GM18909 (cell line): ENCODE measurements at regions not wholly inside any gene's neighbourhood (a gene's known extent, or its start where the extent isn't known, plus 50 kb on each side); places are given as distances from the start of the nearest gene placed in this dataset.

Source experiments
- ATAC-seq: cut with Tn5 transposase; IDR thresholded peaks from one replicate; pipeline ENCODE4 v1.9.1; 2021; ENCODE audit warnings: mild to moderate bottlenecking; ENCODE audit not compliant: unreplicated experiment, poor library complexity

DNA sequence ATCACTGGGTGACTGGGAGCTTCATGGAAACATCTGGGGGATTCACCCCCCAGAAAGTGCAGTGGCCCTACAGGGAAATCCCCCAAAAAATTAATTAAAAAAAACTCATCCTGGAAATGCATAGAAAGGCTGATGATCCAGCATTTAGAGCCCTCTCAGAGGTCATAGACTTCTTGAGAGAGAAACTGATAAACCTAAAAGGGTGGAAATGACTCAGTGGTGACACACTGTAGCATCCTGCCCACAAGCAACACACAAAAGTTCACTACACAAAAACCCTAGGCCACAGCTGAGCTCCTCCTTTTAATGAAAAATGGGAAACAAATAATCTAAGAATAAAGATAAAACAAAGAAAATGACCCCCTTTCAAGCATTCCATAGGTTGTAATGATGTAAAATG lies 911.5 kb downstream of the GLUD2 start:
- no peak for ATAC-seq

DNA sequence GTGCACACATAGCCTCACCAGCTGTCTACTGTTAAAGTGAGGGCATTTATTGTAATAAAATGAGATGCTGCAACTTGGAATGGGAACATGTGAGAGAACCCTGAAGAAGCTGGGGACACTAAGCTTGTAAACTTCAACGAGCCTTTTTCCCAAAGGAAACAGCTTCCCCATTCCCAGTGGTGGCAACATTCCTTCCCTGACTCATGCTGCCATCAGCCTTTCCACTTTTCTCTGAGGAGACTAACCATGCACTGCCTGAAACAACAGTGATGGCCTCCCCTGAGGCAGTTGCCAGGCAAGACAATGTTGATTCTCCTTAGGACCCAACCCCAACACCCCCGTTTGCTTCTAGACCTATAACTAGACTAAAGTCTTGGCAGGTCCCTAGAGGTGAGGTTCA lies 928.3 kb downstream of the GLUD2 start:
- ATAC-seq = no peak

- no peak for ATAC-seq
Observed at GRCh38 chrX:121987163-121987562, 939.8 kb downstream of the GLUD2 start.

DNA sequence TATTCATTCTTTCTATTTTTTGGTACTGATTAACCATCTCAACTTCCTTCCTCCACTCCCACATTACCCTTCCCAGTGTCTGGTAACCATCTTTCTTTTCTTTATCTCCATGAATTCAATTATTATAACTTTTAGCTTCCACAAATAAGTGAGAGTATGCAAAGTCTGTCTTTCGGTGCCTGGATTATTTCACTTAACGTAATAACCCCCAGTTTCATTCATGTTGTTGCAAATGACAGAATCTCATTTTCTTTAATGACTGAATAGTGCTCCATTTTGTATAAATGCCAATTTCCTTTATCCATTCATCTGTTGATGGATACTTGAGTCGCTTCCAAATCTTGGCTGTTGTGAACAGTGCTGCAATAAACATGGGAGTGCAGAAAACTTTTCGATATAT lies 940.4 kb downstream of the GLUD2 start:
- no peak for ATAC-seq

GRCh38 chrX:122004127-122004526 lies 956.7 kb downstream of the GLUD2 start:
- no peak for ATAC-seq

GRCh38 chrX:122026665-122027064 lies 979.3 kb downstream of the GLUD2 start:
- ATAC-seq = no peak

GRCh38 chrX:122046226-122046625 lies 998.8 kb downstream of the GLUD2 start:
- no peak for ATAC-seq

DNA sequence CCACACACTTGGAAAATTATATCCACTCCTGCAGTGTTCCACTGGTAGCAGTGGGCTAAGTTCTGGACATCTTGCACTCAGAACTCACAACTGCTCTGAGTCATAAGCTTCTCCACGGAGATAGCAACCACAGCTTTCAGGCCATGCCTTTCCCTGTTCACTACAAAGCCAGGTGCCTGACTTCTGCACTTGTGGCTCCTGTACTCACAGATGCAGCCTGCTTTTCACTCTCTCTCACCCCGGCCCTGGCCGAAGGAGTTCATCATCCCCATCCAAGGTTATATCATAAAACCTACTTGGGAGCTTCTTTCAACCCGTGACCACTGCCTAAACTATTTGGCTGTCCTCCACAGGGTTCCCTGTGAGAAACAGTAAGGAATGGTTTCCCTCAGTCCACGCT lies 999.4 kb downstream of the GLUD2 start:
- no peak for ATAC-seq

- ATAC-seq = no peak
Observed at GRCh38 chrX:122047261-122047660, 999.9 kb downstream of the GLUD2 start.

DNA sequence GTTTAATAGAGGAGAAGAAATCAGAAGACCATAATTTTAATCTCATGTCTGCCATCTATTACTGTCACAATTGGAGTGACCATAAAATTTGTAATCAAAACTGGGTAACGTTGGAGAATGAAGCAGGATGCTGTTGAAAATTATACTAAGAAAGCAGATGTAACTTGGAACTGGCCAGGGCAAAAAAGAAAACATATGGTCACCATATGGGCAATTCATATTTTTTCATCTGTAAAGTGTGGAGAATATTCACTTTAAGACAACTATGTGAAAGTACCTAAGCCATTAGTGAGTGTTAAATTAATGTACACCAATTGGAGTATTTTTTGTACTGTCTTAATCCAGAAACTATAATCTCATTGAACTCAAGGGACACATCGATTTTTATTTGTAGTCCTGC lies 1008.0 kb downstream of the GLUD2 start:
- ATAC-seq = no peak

GRCh38 chrX:122055979-122056715 lies 1008.7 kb downstream of the GLUD2 start:
- ATAC-seq = no peak

GRCh38 chrX:122076241-122076640 lies 1028.8 kb downstream of the GLUD2 start:
- ATAC-seq = no peak

DNA sequence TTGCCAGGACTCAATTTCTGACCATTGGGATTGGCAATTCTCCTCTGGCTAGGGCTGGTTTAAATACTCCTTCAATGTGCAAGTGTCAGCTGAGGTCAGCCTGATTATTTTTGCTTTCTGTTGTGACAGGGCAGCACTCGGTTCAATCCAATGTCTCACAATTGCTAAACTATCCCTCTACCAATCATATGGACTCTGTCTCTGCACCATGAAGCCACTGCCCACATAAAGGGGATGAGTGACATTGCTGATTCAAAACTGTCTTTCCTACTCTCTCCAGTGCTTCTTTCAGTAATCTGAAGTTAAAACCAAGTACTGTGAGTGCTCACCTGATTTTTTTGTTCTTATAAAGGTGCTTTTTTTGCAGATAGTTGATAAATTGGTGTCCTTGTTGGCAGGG lies 1030.7 kb downstream of the GLUD2 start:
- no peak for ATAC-seq

DNA sequence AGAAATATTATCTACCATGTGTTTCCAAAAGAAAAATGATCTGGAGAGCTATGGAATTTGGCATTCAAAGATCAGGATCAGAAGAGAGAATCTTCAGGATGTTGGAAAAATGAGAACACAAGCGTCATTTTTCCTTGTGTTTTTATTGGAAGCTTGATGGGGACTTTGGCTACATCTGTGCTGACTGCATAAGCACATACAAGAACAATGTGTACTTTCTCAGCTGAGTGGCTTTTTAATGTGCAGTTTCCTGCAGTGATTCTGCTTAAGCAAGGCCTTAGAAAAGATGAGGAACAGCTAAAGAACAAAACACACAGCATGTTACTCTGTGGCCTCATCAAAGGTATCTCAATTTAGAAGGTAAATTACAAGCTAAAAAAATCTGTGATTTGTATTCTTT lies 1039.9 kb downstream of the GLUD2 start:
- ATAC-seq = no peak

DNA sequence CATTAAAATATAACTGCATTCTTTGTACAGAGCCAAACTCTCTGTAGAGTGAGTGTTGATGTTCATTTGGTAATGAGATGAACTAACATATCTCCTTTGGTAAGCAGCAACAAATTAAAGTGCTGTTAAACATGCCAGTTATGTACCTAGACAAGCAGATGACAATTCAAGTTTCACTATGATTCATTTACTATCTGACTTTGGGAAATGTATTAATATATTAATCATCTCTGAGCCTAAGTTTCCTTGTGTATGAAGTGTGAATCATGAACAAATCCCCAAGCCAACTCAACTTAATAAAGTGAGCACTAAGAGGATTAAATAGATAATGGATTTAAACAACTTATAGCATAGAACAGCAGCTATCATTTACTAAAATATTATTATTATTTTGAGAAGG lies 1044.2 kb downstream of the GLUD2 start:
- ATAC-seq = no peak

- no peak for ATAC-seq
Observed at GRCh38 chrX:122092360-122092759, 1045.0 kb downstream of the GLUD2 start.

DNA sequence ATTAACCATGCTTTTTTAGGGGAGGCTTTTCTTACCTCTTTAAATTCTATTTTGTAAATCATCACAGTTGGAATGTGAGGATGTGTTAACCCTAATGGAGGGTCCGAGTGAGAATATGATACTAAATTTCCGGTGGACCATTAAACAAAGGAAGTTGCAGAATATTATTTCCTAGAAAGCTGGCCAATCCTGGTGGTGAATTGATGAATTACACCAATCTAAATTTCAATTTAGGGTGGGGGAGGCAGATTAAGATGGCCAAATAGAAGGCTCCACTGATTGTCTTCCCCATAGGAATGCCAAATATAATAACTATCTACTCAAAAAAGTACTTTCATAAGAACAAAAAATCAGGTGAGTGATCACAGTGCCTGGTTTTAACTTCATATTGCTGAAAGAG lies 1045.6 kb downstream of the GLUD2 start:
- no peak for ATAC-seq

- no peak for ATAC-seq
Observed at GRCh38 chrX:122094611-122095010, 1047.2 kb downstream of the GLUD2 start.

DNA sequence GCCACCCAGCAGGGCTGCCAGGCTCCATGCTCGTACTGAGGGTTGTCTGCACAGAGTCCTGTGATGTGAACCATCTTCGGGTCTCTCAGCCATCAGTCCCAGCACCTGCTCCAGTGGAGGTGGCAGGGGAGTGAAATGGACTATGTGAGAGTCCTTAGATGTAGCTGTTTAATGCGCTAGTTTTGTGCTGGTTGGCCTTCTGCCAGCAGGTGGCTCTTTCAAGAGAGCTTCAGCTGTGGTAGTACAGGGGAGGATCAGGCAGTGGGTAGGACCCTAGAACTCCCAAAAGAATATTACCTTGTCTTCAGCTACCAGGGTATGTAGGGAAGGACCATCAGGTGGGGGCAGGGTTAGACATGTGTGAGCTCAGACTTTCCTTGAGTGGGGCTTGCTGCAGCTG lies 1066.0 kb downstream of the GLUD2 start:
- ATAC-seq = no peak

DNA sequence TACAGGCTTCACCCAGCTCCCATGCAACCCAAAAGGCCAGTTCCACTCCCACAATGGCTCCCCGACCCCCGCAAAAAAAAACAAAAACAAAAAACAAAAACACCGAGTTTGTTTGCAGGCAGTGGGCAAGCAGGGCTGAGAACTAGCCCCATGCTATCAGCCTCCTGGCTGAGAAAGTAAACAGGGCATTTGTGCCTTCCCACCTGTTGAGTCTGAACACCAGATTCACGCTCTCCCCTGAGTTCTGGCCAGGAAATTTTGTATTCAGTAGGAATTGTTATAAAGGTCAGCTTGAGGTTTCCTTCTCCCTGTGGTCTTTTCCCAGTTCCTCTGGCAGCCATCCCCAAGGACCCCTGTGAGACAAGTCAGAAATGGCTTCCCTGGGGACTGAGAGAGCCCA lies 1066.5 kb downstream of the GLUD2 start:
- ATAC-seq = no peak

DNA sequence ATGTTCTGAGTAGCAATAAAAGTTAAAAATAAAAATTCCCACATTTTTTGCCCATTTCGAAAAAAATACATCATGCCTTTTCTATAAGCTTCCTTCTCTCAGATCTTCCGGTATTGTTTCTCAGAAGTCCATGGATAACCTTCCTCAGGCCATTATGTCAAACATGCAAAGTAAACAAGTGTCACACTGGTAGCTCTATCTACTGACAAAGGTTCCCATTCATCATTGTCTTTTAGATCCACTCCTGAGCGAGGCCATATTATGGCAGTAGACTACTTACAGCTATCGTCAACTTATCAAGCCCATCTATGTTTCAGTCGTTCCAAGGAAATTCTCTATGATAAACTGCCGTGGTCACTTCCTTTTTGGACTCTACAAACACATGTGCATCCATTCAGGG lies 1068.2 kb downstream of the GLUD2 start:
- no peak for ATAC-seq

DNA sequence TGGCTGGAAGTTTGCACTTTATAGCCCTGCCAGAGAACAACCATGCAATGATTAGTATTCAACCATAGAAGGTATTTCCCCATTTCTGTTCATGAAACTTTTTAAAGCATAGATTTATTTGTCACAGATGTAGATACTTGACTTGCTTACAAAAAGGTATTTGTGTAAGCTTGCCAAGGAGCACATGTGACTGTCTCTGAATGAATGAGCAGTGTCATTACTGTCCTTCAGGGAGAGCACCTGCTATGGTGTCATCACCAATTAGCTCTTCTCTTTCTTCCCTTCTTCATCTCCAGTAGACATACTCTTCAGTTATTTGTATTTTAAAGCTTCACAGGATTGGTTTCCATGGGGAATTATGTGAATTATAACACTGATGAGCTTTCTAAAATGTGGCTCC lies 1064.7 kb upstream of the GRIA3 start:
- no peak for ATAC-seq

- ATAC-seq = no peak
Observed at GRCh38 chrX:122122274-122122673, 1061.8 kb upstream of the GRIA3 start.
